Activated CD8-positive, alpha-beta T cell treated with anti-CD3 and anti-CD28 coated beads for 36 hours (primary cell): ENCODE measurements at regions not wholly inside any gene's neighbourhood (a gene's known extent, or its start where the extent isn't known, plus 50 kb on each side); places are given as distances from the start of the nearest gene placed in this dataset.

ENCODE experiments used
- ATAC-seq: fragments of 200-7000 bp; cut with Tn5 transposase; one replicate; pipeline ENCODE4 v1.10.0; 2021; ENCODE audit warnings: mild to moderate bottlenecking, moderate library complexity
- CTCF ChIA-PET: fragments of 350-600 bp; sonication (Branson Sonifier 250); formaldehyde crosslinking; loops from one replicate; lab custom pipeline; 2021; ENCODE audit warnings: antibody characterized with exemption; lab: Charles Lee
- POLR2A ChIA-PET: fragments of 350-600 bp; sonication (Branson Sonifier 250); formaldehyde crosslinking; loops from one replicate; lab custom pipeline; 2021; ENCODE audit warnings: antibody characterized with exemption; lab: Charles Lee
- DNase-seq: peaks from one replicate; pipeline ENCODE4 v3.0.0-alpha.2; 2020
- H3K27ac Mint-ChIP-seq: one replicate; pipeline ENCODE4 v1.8.0; 2021; ENCODE audit warnings: mild to moderate bottlenecking, mixed read lengths
- H3K27me3 Mint-ChIP-seq: one replicate; pipeline ENCODE4 v1.8.0; 2021; ENCODE audit warnings: mixed read lengths
- H3K36me3 Mint-ChIP-seq: one replicate; pipeline ENCODE4 v1.8.0; 2021; ENCODE audit warnings: low read depth, mixed read lengths
- H3K4me1 Mint-ChIP-seq: one replicate; pipeline ENCODE4 v1.8.0; 2021; ENCODE audit warnings: low read depth, mixed read lengths
- H3K4me3 Mint-ChIP-seq: one replicate; pipeline ENCODE4 v1.8.0; 2021; ENCODE audit warnings: mild to moderate bottlenecking, moderate library complexity, mixed read lengths
- H3K9me3 Mint-ChIP-seq: one replicate; pipeline ENCODE4 v1.8.0; 2021; ENCODE audit warnings: mixed read lengths
- intact Hi-C: fragments of 100-400 bp; cut with micrococcal nuclease; formaldehyde crosslinking; loops from one replicate; pipeline ENCODE4 v1.10.0; 2022
- TF ChIP-seq, protein P1 (sequence below): fragments of 200-600 bp; IDR thresholded peaks from one replicate; pipeline ENCODE4 v1.8.0; 2022; ENCODE audit warnings: antibody characterized with exemption, mild to moderate bottlenecking

DNA sequence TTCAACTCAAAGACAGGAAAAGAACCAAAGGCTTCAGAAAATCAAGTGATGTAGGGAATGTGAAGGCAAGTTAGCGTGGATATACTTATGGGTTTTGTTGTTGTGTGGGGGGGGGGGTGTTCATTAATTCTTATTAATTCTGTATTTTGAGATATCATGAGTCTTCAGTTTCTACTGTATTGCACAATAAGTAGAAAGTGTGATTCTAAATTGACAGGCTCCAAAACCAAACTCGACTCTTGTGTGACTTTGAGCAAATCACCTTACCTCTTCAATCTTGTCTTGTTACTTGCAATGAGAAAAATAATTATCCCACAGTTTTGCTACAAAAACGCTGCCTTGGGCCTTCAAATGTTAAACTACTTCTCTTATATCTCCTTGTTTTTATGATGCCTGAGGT is 453.9 kb upstream of the GOT2 start:
- Mint-ChIP-seq H3K4me1 (peaks cover 4% of the 10 kb centered on the region), H3K4me3 (no peak overlapping the region), H3K27me3 (no peaks in the 10 kb centered on the region), H3K27ac (no peak overlapping the region), H3K9me3 (peaks cover 4% of the 10 kb centered on the region), H3K36me3 (no peaks in the 10 kb centered on the region)
- ATAC-seq: no peak
- intact Hi-C loops: no loop called here
- TF ChIP-seq, protein P1, sequence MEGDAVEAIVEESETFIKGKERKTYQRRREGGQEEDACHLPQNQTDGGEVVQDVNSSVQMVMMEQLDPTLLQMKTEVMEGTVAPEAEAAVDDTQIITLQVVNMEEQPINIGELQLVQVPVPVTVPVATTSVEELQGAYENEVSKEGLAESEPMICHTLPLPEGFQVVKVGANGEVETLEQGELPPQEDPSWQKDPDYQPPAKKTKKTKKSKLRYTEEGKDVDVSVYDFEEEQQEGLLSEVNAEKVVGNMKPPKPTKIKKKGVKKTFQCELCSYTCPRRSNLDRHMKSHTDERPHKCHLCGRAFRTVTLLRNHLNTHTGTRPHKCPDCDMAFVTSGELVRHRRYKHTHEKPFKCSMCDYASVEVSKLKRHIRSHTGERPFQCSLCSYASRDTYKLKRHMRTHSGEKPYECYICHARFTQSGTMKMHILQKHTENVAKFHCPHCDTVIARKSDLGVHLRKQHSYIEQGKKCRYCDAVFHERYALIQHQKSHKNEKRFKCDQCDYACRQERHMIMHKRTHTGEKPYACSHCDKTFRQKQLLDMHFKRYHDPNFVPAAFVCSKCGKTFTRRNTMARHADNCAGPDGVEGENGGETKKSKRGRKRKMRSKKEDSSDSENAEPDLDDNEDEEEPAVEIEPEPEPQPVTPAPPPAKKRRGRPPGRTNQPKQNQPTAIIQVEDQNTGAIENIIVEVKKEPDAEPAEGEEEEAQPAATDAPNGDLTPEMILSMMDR: no peak
- no peak for DNase-seq
- CTCF ChIA-PET: no interaction called here
- POLR2A ChIA-PET: no interaction called here

DNA sequence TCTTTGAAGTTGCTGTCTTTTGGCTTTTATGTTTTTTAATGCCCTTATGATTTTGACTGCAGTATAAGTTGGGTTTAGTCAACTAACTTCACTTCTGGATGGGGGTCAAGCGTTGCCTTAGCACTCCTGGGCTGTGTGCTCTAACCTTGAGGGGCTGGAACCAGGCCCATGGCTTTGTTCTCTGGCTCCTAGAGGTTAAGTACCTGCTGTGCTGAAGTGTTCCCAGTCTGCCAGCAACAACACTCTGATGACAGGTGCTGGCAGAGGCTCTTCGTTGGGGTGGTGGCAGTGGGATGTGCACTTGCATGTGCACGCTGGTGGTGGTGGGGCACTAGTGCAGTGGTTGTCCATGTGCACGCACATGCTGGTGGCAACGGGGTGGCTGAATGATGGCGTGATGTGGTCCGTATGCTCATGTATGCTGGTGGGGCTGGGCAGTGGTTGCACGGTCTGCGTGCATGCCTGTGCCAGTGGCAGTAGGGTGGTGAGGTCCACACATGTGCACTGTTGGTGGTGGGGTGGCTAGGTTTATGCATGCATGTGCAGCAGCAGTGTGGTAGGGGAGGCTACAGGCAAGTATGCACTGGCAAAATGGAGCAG is 447.8 kb upstream of the GOT2 start:
- ChIA-PET POLR2A (no interaction called here), CTCF (no interaction called here)
- ATAC-seq (no peak), DNase-seq (no peak)
- Mint-ChIP-seq H3K36me3 (no peaks in the 10 kb centered on the region), H3K27me3 (no peaks in the 10 kb centered on the region), H3K4me3 (no peak overlapping the region), H3K4me1 (no peaks in the 10 kb centered on the region), H3K9me3 (peaks cover 4% of the 10 kb centered on the region), H3K27ac (no peak overlapping the region)
- intact Hi-C loops: no loop called here
- TF ChIP-seq, protein P1: no peak

DNA sequence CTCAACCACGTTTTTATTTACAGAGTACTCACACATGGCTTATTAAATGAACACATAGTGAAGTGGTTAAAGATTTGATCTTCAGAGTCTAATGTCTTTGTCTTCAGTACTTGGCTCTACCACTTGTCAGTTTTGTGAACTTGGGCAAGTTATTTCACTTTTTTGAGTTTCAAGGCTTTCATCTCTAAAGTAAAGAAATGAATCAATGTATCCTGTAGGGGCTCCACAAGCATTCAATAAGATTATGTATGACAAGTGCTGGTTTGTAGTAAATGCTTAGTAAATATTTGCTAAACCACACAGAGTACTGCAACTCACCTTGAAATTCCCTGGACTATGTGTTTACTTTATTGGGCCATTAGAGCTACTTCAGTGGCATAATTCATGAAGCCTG is 446.0 kb upstream of the GOT2 start:
- TF ChIP-seq, protein P1: no peak
- H3K27ac Mint-ChIP-seq: no peak overlapping the region
- H3K27me3 Mint-ChIP-seq: no peaks in the 10 kb centered on the region
- no peaks in the 10 kb centered on the region for H3K4me1 Mint-ChIP-seq
- POLR2A ChIA-PET: no interaction called here
- no peak overlapping the region for H3K4me3 Mint-ChIP-seq
- H3K9me3 Mint-ChIP-seq: peaks cover 2% of the 10 kb centered on the region
- no peaks in the 10 kb centered on the region for H3K36me3 Mint-ChIP-seq
- DNase-seq (no peak), ATAC-seq (no peak)
- CTCF ChIA-PET: no interaction called here
- intact Hi-C loops: no loop called here

DNA sequence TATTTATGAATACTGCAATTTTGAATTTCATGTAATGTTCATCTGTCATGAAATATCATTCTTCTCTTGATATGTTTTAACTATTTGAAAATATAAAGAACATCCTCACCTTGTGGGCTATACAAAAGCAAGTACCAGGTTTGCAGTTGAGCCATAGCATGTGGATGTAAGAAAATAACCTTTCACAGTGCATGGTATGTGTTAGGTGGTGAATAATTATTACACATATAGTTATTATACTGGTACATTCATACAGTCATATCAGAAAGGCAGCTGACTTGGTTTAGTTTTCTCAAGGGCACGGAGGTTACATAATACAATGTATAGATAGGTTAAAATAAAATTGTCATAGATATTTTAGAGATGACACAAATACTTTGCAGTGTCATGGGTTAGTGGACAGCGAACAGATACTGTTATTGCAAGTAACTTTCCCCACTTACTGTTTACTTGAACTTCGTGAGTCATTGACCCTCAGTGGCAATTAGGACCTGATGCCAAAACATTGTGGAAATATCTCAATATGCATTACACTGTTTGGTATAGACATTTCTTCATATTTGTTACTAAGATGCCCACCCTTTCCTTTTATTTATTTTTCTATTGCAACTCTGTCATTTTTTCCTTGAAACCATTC is 445.4 kb upstream of the GOT2 start:
- no peak for ATAC-seq
- DNase-seq: no peak
- peaks cover 2% of the 10 kb centered on the region for H3K9me3 Mint-ChIP-seq
- intact Hi-C loops: no loop called here
- POLR2A ChIA-PET: no interaction called here
- H3K4me3 Mint-ChIP-seq: no peak overlapping the region
- H3K36me3 Mint-ChIP-seq: no peaks in the 10 kb centered on the region
- H3K27ac Mint-ChIP-seq: no peak overlapping the region
- CTCF ChIA-PET: no interaction called here
- TF ChIP-seq, protein P1: no peak
- H3K27me3 Mint-ChIP-seq: no peaks in the 10 kb centered on the region
- no peaks in the 10 kb centered on the region for H3K4me1 Mint-ChIP-seq

GRCh38 chr16:59173408-59173831 is 439.3 kb upstream of the GOT2 start:
- Mint-ChIP-seq H3K4me1 (no peaks in the 10 kb centered on the region), H3K9me3 (no peaks in the 10 kb centered on the region), H3K4me3 (no peak overlapping the region), H3K36me3 (no peaks in the 10 kb centered on the region), H3K27me3 (no peaks in the 10 kb centered on the region), H3K27ac (no peak overlapping the region)
- DNase-seq: no peak
- ChIA-PET POLR2A (no interaction called here), CTCF (no interaction called here)
- TF ChIP-seq, protein P1: no peak
- intact Hi-C loops: no loop called here
- ATAC-seq: no peak
